ENCODE measurements at regions not wholly inside any gene's neighbourhood (a gene's known extent, or its start where the extent isn't known, plus 50 kb on each side); places are given as distances from the start of the nearest gene placed in this dataset.

GRCh38 chr2:128970332-128971116, 651.9 kb upstream of the HS6ST1 start:
- no peak for DNase-seq

- no peak for DNase-seq
These were observed 654.9 kb upstream of the HS6ST1 start for GRCh38 chr2:128973566-128973965.

GRCh38 chr2:128978212-128978611, 659.5 kb upstream of the HS6ST1 start:
- no peak for DNase-seq

- DNase-seq: no peak
These were observed 660.5 kb upstream of the HS6ST1 start for GRCh38 chr2:128979182-128979581.

- DNase-seq: no peak
These were observed 661.8 kb upstream of the HS6ST1 start for GRCh38 chr2:128980475-128980874.

GRCh38 chr2:128981353-128981752, 662.7 kb upstream of the HS6ST1 start:
- DNase-seq: no peak

GRCh38 chr2:128982001-128982400, 663.3 kb upstream of the HS6ST1 start:
- DNase-seq: no peak

GRCh38 chr2:128982670-128983069, 664.0 kb upstream of the HS6ST1 start:
- DNase-seq: no peak

- DNase-seq: no peak
These were observed 664.4 kb upstream of the HS6ST1 start for GRCh38 chr2:128983094-128983493.

- DNase-seq: no peak
These were observed 665.4 kb upstream of the HS6ST1 start for GRCh38 chr2:128984081-128984480.

GRCh38 chr2:128984855-128985254, 666.2 kb upstream of the HS6ST1 start:
- DNase-seq: no peak

- no peak for DNase-seq
These were observed 667.5 kb upstream of the HS6ST1 start for GRCh38 chr2:128986026-128986715.

GRCh38 chr2:128986867-128987268, 668.2 kb upstream of the HS6ST1 start:
- DNase-seq: no peak

GRCh38 chr2:128988326-128988725, 669.7 kb upstream of the HS6ST1 start:
- no peak for DNase-seq

GRCh38 chr2:128988967-128989366, 670.3 kb upstream of the HS6ST1 start:
- DNase-seq: no peak

GRCh38 chr2:128995086-128995485, 676.4 kb upstream of the HS6ST1 start:
- DNase-seq: no peak

- DNase-seq: no peak
These were observed 677.4 kb upstream of the HS6ST1 start for GRCh38 chr2:128996078-128996477.

GRCh38 chr2:128997166-128997866, 678.6 kb upstream of the HS6ST1 start:
- no peak for DNase-seq

- no peak for DNase-seq
These were observed 683.3 kb upstream of the HS6ST1 start for GRCh38 chr2:129001926-129002325.

GRCh38 chr2:129002751-129003150, 684.1 kb upstream of the HS6ST1 start:
- DNase-seq: no peak

- no peak for DNase-seq
These were observed 685.8 kb upstream of the HS6ST1 start for GRCh38 chr2:129004485-129004884.

GRCh38 chr2:129004940-129005490, 686.3 kb upstream of the HS6ST1 start:
- DNase-seq: no peak

GRCh38 chr2:129006135-129006886, 687.6 kb upstream of the HS6ST1 start:
- DNase-seq: no peak

Data from CD4-positive, alpha-beta T cell treated with Interleukin-4 for 1 hour (primary cell).